ENCODE measurements at regions not wholly inside any gene's neighbourhood (a gene's known extent, or its start where the extent isn't known, plus 50 kb on each side); places are given as distances from the start of the nearest gene placed in this dataset.

GRCh38 chr2:215811409-215812345, 201.7 kb downstream of the MREG start:
- TF ChIP-seq, protein P1, sequence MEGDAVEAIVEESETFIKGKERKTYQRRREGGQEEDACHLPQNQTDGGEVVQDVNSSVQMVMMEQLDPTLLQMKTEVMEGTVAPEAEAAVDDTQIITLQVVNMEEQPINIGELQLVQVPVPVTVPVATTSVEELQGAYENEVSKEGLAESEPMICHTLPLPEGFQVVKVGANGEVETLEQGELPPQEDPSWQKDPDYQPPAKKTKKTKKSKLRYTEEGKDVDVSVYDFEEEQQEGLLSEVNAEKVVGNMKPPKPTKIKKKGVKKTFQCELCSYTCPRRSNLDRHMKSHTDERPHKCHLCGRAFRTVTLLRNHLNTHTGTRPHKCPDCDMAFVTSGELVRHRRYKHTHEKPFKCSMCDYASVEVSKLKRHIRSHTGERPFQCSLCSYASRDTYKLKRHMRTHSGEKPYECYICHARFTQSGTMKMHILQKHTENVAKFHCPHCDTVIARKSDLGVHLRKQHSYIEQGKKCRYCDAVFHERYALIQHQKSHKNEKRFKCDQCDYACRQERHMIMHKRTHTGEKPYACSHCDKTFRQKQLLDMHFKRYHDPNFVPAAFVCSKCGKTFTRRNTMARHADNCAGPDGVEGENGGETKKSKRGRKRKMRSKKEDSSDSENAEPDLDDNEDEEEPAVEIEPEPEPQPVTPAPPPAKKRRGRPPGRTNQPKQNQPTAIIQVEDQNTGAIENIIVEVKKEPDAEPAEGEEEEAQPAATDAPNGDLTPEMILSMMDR (IDR thresholded peaks at IDR 0.05): no peak
- no peak for TF ChIP-seq POLR2A (IDR thresholded peaks at IDR 0.05)

Data from right lobe of liver (tissue), 4 donors.